ENCODE measurements at regions not wholly inside any gene's neighbourhood (a gene's known extent, or its start where the extent isn't known, plus 50 kb on each side); places are given as distances from the start of the nearest gene placed in this dataset.

DNA sequence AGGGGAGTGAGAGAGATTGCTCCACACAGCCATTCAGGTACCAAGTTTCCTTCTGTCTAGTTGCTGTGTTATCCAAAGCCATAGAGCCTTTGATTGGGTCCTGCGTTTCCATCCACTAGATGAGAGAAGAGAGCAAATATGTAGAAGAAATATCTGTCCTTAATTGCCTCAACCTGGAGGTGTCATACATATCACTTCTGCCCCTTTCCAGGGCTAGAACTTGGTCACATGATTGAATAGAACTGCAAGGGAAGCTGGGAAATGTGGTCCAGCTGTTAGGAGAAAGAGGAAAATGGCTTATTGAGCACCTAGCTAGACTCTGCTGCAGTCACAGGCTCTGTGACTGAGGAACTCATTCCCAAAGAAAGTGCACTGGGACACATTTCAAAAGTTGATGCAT, 115.6 kb upstream of the JAG1 start:
- Histone ChIP-seq H3K27ac (ENCODE audit: low read depth in 1 of 2, low read length in 2 of 2) (no peak overlapping the region), H3K36me3 (ENCODE audit: insufficient read depth, low read length) (no peaks in the 10 kb centered on the region), H3K27me3 (ENCODE audit: control insufficient read depth in 1 of 2, insufficient read depth in 2 of 2, low read length in 2 of 2) (peaks cover 0 to 3% of the 10 kb centered on the region in 2 experiments), H3K4me1 (ENCODE audit: insufficient read depth, low read length) (no peaks in the 10 kb centered on the region), H3K4me3 (ENCODE audit: low read length) (no peak overlapping the region), H3K9me3 (ENCODE audit: control insufficient read depth in 1 of 2, insufficient read depth in 1 of 2, low read length in 2 of 2) (peaks cover 0 to 7% of the 10 kb centered on the region in 2 experiments)
- Mint-ChIP-seq H3K36me3 (ENCODE audit: low read depth) (no peaks in the 10 kb centered on the region), H3K4me1 (ENCODE audit: low read depth) (no peaks in the 10 kb centered on the region), H3K9me3 (no peaks in the 10 kb centered on the region), H3K27me3 (no peaks in the 10 kb centered on the region), H3K27ac (no peak overlapping the region), H3K4me3 (no peak overlapping the region)
- POLR2A ChIA-PET, result no interaction called here
- intact Hi-C loops (cut with DNase I, micrococcal nuclease), result no loop called here
- CTCF ChIA-PET, result interaction anchor here (0.6 kb wide), 1 partner anchor 23 kb away, joined by 3 read pairs; no protein-coding TSS in a partner anchor
- DNase-seq, result no peak
- TF ChIP-seq, protein P1, sequence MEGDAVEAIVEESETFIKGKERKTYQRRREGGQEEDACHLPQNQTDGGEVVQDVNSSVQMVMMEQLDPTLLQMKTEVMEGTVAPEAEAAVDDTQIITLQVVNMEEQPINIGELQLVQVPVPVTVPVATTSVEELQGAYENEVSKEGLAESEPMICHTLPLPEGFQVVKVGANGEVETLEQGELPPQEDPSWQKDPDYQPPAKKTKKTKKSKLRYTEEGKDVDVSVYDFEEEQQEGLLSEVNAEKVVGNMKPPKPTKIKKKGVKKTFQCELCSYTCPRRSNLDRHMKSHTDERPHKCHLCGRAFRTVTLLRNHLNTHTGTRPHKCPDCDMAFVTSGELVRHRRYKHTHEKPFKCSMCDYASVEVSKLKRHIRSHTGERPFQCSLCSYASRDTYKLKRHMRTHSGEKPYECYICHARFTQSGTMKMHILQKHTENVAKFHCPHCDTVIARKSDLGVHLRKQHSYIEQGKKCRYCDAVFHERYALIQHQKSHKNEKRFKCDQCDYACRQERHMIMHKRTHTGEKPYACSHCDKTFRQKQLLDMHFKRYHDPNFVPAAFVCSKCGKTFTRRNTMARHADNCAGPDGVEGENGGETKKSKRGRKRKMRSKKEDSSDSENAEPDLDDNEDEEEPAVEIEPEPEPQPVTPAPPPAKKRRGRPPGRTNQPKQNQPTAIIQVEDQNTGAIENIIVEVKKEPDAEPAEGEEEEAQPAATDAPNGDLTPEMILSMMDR (IDR thresholded peaks at IDR 0.05), result no peak
- ATAC-seq (ENCODE audit: poor library complexity), result no peak

DNA sequence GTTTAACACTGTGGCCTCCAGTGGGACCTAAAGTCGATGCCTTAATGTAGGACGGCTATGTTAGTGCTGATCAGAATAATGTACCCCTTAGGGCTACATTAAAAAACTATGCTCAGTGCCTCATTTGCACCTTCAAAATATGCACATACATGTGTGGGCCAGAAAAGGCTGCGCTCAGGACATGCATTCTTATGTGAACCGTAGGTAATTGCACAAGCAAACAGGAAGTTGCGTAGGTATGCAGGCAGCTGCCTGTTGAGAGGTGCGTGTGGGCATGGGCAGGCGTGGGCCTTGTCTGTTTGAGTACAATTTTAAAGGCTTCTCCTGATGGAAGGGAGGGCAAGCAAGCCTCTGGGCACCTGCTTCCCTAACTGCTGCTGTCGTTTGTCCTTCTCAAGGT, 116.2 kb upstream of the JAG1 start:
- peaks cover 0 to 7% of the 10 kb centered on the region in 2 experiments for H3K9me3 ChIP-seq (ENCODE audit: control insufficient read depth in 1 of 2, insufficient read depth in 1 of 2, low read length in 2 of 2)
- Mint-ChIP-seq H3K4me3 (no peak overlapping the region), H3K4me1 (ENCODE audit: low read depth) (no peaks in the 10 kb centered on the region), H3K27ac (no peak overlapping the region), H3K9me3 (no peaks in the 10 kb centered on the region), H3K36me3 (ENCODE audit: low read depth) (no peaks in the 10 kb centered on the region), H3K27me3 (no peaks in the 10 kb centered on the region)
- DNase-seq (no peak), ATAC-seq (ENCODE audit: poor library complexity) (no peak)
- no peaks in the 10 kb centered on the region for H3K4me1 ChIP-seq (ENCODE audit: insufficient read depth, low read length)
- intact Hi-C loops (cut with DNase I, micrococcal nuclease), result no loop called here
- H3K27ac ChIP-seq (ENCODE audit: low read depth in 1 of 2, low read length in 2 of 2), result no peak overlapping the region
- ChIA-PET CTCF (interaction anchor here (0.6 kb wide), 1 partner anchor 23 kb away, joined by 3 read pairs; no protein-coding TSS in a partner anchor), POLR2A (no interaction called here)
- TF ChIP-seq, protein P1 (IDR thresholded peaks at IDR 0.05), result no peak
- H3K27me3 ChIP-seq (ENCODE audit: control insufficient read depth in 1 of 2, insufficient read depth in 2 of 2, low read length in 2 of 2), result peaks cover 0 to 3% of the 10 kb centered on the region in 2 experiments
- no peak overlapping the region for H3K4me3 ChIP-seq (ENCODE audit: low read length)
- no peaks in the 10 kb centered on the region for H3K36me3 ChIP-seq (ENCODE audit: insufficient read depth, low read length)

DNA sequence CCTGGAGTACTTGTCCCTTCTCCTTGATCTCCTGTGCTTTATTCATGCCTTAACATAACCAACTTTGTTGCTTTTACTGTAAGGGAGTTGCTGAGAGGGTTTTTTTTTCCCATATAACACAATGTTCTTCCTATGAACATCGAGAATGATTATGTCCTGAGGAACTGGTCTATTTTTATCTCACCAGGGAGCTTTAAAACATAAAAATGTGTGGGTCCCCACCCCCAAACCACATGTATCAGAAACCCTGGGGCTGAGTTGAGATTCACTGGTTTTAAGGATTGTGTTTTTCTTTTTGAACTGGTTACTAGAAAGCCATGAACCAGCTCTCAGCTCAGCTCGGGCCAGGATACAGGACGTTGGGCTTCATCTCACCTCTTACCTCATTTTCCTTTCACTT, 118.5 kb upstream of the JAG1 start:
- ChIA-PET POLR2A (no interaction called here), CTCF (no interaction called here)
- peaks cover 0 to 10% of the 10 kb centered on the region in 2 experiments for H3K9me3 ChIP-seq (ENCODE audit: control insufficient read depth in 1 of 2, insufficient read depth in 1 of 2, low read length in 2 of 2)
- H3K4me1 ChIP-seq (ENCODE audit: insufficient read depth, low read length), result no peaks in the 10 kb centered on the region
- H3K27me3 Mint-ChIP-seq, result peaks cover 5% of the 10 kb centered on the region
- DNase-seq, result no peak
- no peak overlapping the region for H3K4me3 ChIP-seq (ENCODE audit: low read length)
- ATAC-seq (ENCODE audit: poor library complexity), result no peak
- H3K36me3 ChIP-seq (ENCODE audit: insufficient read depth, low read length), result no peaks in the 10 kb centered on the region
- peaks cover 0 to 3% of the 10 kb centered on the region in 2 experiments for H3K27me3 ChIP-seq (ENCODE audit: control insufficient read depth in 1 of 2, insufficient read depth in 2 of 2, low read length in 2 of 2)
- TF ChIP-seq, protein P1 (IDR thresholded peaks at IDR 0.05), result no peak
- no peaks in the 10 kb centered on the region for H3K9me3 Mint-ChIP-seq
- no peak overlapping the region for H3K4me3 Mint-ChIP-seq
- no peak overlapping the region for H3K27ac Mint-ChIP-seq
- intact Hi-C loops (cut with DNase I, micrococcal nuclease), result no loop called here
- no peak overlapping the region for H3K27ac ChIP-seq (ENCODE audit: low read depth in 1 of 2, low read length in 2 of 2)
- H3K36me3 Mint-ChIP-seq (ENCODE audit: low read depth), result no peaks in the 10 kb centered on the region
- H3K4me1 Mint-ChIP-seq (ENCODE audit: low read depth), result no peaks in the 10 kb centered on the region

All from CD4-positive, alpha-beta T cell (primary cell).